Loucy (cell line): ENCODE measurements at regions not wholly inside any gene's neighbourhood (a gene's known extent, or its start where the extent isn't known, plus 50 kb on each side); places are given as distances from the start of the nearest gene placed in this dataset.

Source experiments
- EZH2phosphoT487 ChIP-seq: fragments of 200-600 bp; IDR thresholded peaks from 2 replicates; pipeline ENCODE4 v1.6.1; 2018; ENCODE audit warnings: antibody characterized with exemption, mild to moderate bottlenecking, moderate library complexity, borderline replicate concordance
- TF ChIP-seq, protein P1 (sequence below): fragments of 200-600 bp; sonication (generic); conservative IDR thresholded peaks from 2 replicates; pipeline ENCODE4 v1.5.1; 2014; ENCODE audit warnings: mild to moderate bottlenecking, antibody characterized with exemption, low read length

- TF ChIP-seq, protein P1, sequence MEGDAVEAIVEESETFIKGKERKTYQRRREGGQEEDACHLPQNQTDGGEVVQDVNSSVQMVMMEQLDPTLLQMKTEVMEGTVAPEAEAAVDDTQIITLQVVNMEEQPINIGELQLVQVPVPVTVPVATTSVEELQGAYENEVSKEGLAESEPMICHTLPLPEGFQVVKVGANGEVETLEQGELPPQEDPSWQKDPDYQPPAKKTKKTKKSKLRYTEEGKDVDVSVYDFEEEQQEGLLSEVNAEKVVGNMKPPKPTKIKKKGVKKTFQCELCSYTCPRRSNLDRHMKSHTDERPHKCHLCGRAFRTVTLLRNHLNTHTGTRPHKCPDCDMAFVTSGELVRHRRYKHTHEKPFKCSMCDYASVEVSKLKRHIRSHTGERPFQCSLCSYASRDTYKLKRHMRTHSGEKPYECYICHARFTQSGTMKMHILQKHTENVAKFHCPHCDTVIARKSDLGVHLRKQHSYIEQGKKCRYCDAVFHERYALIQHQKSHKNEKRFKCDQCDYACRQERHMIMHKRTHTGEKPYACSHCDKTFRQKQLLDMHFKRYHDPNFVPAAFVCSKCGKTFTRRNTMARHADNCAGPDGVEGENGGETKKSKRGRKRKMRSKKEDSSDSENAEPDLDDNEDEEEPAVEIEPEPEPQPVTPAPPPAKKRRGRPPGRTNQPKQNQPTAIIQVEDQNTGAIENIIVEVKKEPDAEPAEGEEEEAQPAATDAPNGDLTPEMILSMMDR = no peak
- no peak for TF ChIP-seq EZH2phosphoT487
Observed at GRCh38 chr16:49003992-49004391, 277.6 kb downstream of the CBLN1 start.
